CD14-positive monocyte (primary cell): ENCODE measurements at regions not wholly inside any gene's neighbourhood (a gene's known extent, or its start where the extent isn't known, plus 50 kb on each side); places are given as distances from the start of the nearest gene placed in this dataset.

Experiments used
- DNase-seq, 3 donors: peaks; one replicate each; pipeline ENCODE4 v3.0.0-alpha.2; 2011 to 2022
- H2AFZ ChIP-seq: 2 replicates; pipeline ENCODE4 v1.6.0; 2012; ENCODE audit warnings: mild to moderate bottlenecking, low read depth, low read length, inconsistent platforms; ENCODE audit not compliant: insufficient read depth, poor library complexity, severe bottlenecking
- H3K27ac ChIP-seq, 2 donors: 1 replicate in 1 of 2; 2 replicates in 1 of 2; pipeline ENCODE4 v1.5.1; 2012 to 2013; ENCODE audit warnings: low read length in 2 of 2, control low read depth in 1 of 2, inconsistent platforms in 1 of 2, low read depth in 1 of 2, mild to moderate bottlenecking in 1 of 2
- H3K27me3 ChIP-seq, 2 donors: one replicate each; pipeline versions ENCODE4 v1.6.0 to v1.6.1; 2011 to 2013; ENCODE audit warnings: low read length in 2 of 2; ENCODE audit not compliant: control insufficient read depth in 2 of 2, insufficient read depth in 2 of 2
- H3K36me3 ChIP-seq, 2 donors: replicated peaks in 1 of 2; 1 replicate in 1 of 2; 2 replicates in 1 of 2; pipeline versions ENCODE4 v1.5.1 to v1.6.1; 2012 to 2013; ENCODE audit warnings: low read length in 2 of 2, control low read depth in 1 of 2, inconsistent platforms in 1 of 2, mild to moderate bottlenecking in 1 of 2; ENCODE audit not compliant: insufficient read depth in 2 of 2, control insufficient read depth in 1 of 2
- H3K4me1 ChIP-seq, 2 donors: 1 replicate in 1 of 2; 2 replicates in 1 of 2; pipeline versions ENCODE4 v1.5.1 to v1.6.1; 2012 to 2013; ENCODE audit warnings: low read length in 2 of 2, control low read depth in 1 of 2, inconsistent platforms in 1 of 2, mild to moderate bottlenecking in 1 of 2, moderate library complexity in 1 of 2; ENCODE audit not compliant: insufficient read depth in 2 of 2, control insufficient read depth in 1 of 2
- H3K4me2 ChIP-seq: replicated peaks from 2 replicates; pipeline ENCODE3; 2012; ENCODE audit warnings: low read length, moderate library complexity, mild to moderate bottlenecking; ENCODE audit not compliant: poor library complexity, severe bottlenecking; ENCODE audit errors: extremely low read depth
- H3K4me3 ChIP-seq, 3 experiments: fragments of 200-600 bp in 1 of 3; sonication (generic) in 1 of 3; replicated peaks in 1 of 3; 1 replicate in 2 of 3; 2 replicates in 1 of 3; pipeline ENCODE4 v1.5.1; 2011 to 2013; ENCODE audit warnings: low read length in 3 of 3, mild to moderate bottlenecking in 3 of 3, control low read depth in 2 of 3, low read depth in 2 of 3, inconsistent platforms in 1 of 3, moderate library complexity in 1 of 3
- H3K79me2 ChIP-seq: 2 replicates; pipeline ENCODE4 v1.6.0; 2012; ENCODE audit warnings: mild to moderate bottlenecking, control low read depth, inconsistent platforms, low read length, moderate library complexity; ENCODE audit not compliant: insufficient read depth
- H3K9ac ChIP-seq: 2 replicates; pipeline ENCODE4 v1.6.0; 2017; ENCODE audit warnings: low read length, mild to moderate bottlenecking; ENCODE audit not compliant: insufficient read depth, poor library complexity, severe bottlenecking
- H3K9me3 ChIP-seq, 2 donors: replicated peaks in 1 of 2; 1 replicate in 1 of 2; 2 replicates in 1 of 2; pipeline versions ENCODE4 v1.5.1 to v1.6.1; 2012 to 2013; ENCODE audit warnings: low read length in 2 of 2, control low read depth in 1 of 2; ENCODE audit not compliant: control insufficient read depth in 1 of 2, insufficient read depth in 1 of 2
- H4K20me1 ChIP-seq: 2 replicates; pipeline ENCODE4 v1.6.0; 2012; ENCODE audit warnings: mild to moderate bottlenecking, low read length, control low read depth, moderate library complexity; ENCODE audit not compliant: insufficient read depth
- H3K27ac Mint-ChIP-seq, 7 donors: one replicate each; pipeline ENCODE4 v1.8.0; 2020; ENCODE audit warnings: mild to moderate bottlenecking in 7 of 7, mixed read lengths in 7 of 7, moderate library complexity in 6 of 7, inconsistent platforms in 2 of 7
- H3K27me3 Mint-ChIP-seq, 3 donors: one replicate each; pipeline ENCODE4 v1.8.0; 2021 to 2022; ENCODE audit warnings: low read depth in 3 of 3, mild to moderate bottlenecking in 3 of 3, mixed read lengths in 3 of 3, moderate library complexity in 3 of 3, inconsistent platforms in 1 of 3
- H3K36me3 Mint-ChIP-seq, 2 donors: one replicate each; pipeline ENCODE4 v1.8.0; 2020; ENCODE audit warnings: mixed read lengths in 2 of 2, inconsistent platforms in 1 of 2, mild to moderate bottlenecking in 1 of 2
- H3K4me1 Mint-ChIP-seq: one replicate; pipeline ENCODE4 v1.8.0; 2020; ENCODE audit warnings: mild to moderate bottlenecking, mixed read lengths
- H3K4me3 Mint-ChIP-seq, 2 donors: one replicate each; pipeline ENCODE4 v1.8.0; 2020; ENCODE audit warnings: mild to moderate bottlenecking in 2 of 2, mixed read lengths in 2 of 2, moderate library complexity in 1 of 2
- H3K9me3 Mint-ChIP-seq, 7 donors: one replicate each; pipeline ENCODE4 v1.8.0; 2020 to 2022; ENCODE audit warnings: mixed read lengths in 7 of 7, mild to moderate bottlenecking in 6 of 7, moderate library complexity in 6 of 7, inconsistent platforms in 2 of 7
- CTCF ChIP-seq: fragments of 200-600 bp; IDR thresholded peaks from one replicate; pipeline ENCODE4 v1.8.0; 2022; ENCODE audit warnings: antibody characterized with exemption, mild to moderate bottlenecking
- WGBS: methylation state at CpG from one replicate; pipeline ENCODE4 v1.1.5; 2013; ENCODE audit warnings: missing lambda C conversion rate; ENCODE audit not compliant: insufficient coverage; 5-methylcytosine and 5-hydroxymethylcytosine counted together
- intact Hi-C, 2 donors: fragments of 100-400 bp; cut with micrococcal nuclease; formaldehyde crosslinking; loops; one replicate each; pipeline versions ENCODE4 v1.15.0 to v1.15.1; 2023

GRCh38 chr1:238252033-238252802 lies 361.5 kb upstream of the ZP4 start:
- peak; percentile 60 for TF ChIP-seq CTCF
- no peak overlapping the region for H3K4me3 ChIP-seq
- no peaks in the 10 kb centered on the region for H3K79me2 ChIP-seq
- no peak overlapping the region for H3K4me3 Mint-ChIP-seq
- peaks cover 0 to 3% (median 0%) of the 10 kb centered on the region in 7 donors for H3K9me3 Mint-ChIP-seq
- H3K9ac ChIP-seq, result no peak overlapping the region
- no peaks in the 10 kb centered on the region for H3K36me3 Mint-ChIP-seq
- H3K27me3 Mint-ChIP-seq, result peaks cover 0 to 3% (median 1%) of the 10 kb centered on the region in 3 donors
- H3K36me3 ChIP-seq, result no peaks in the 10 kb centered on the region
- H3K4me1 Mint-ChIP-seq, result peaks cover 8% of the 10 kb centered on the region
- H3K27ac Mint-ChIP-seq, result no peak overlapping the region
- 65% methylated on average over 9 of the region's 15 CpGs for WGBS
- intact Hi-C loops, result no loop called here
- H3K9me3 ChIP-seq, result no peaks in the 10 kb centered on the region
- DNase-seq, result peak in 2 of 3 donors; percentile 0 to 15
- H2AFZ ChIP-seq, result no peak overlapping the region
- H3K27me3 ChIP-seq, result no peaks in the 10 kb centered on the region
- no peaks in the 10 kb centered on the region for H4K20me1 ChIP-seq
- no peak overlapping the region for H3K4me2 ChIP-seq
- no peak overlapping the region for H3K27ac ChIP-seq
- no peaks in the 10 kb centered on the region for H3K4me1 ChIP-seq

GRCh38 chr1:238248356-238248755 lies 357.6 kb upstream of the ZP4 start:
- H3K79me2 ChIP-seq, result no peaks in the 10 kb centered on the region
- H3K9me3 ChIP-seq, result no peaks in the 10 kb centered on the region
- H3K9ac ChIP-seq, result no peak overlapping the region
- peaks cover 0 to 3% (median under 1%) of the 10 kb centered on the region in 7 donors for H3K9me3 Mint-ChIP-seq
- no peak overlapping the region for H2AFZ ChIP-seq
- H3K27me3 ChIP-seq, result no peaks in the 10 kb centered on the region
- no peak overlapping the region for H3K4me2 ChIP-seq
- TF ChIP-seq CTCF, result no peak
- H3K4me3 ChIP-seq, result no peak overlapping the region
- H3K4me1 Mint-ChIP-seq, result peaks cover 8% of the 10 kb centered on the region
- H3K4me1 ChIP-seq, result no peaks in the 10 kb centered on the region
- 0% methylated on average over 3 of the region's 3 CpGs for WGBS
- H3K36me3 Mint-ChIP-seq, result no peaks in the 10 kb centered on the region
- no peaks in the 10 kb centered on the region for H4K20me1 ChIP-seq
- H3K27ac ChIP-seq, result no peak overlapping the region
- DNase-seq, result no peak
- H3K27ac Mint-ChIP-seq, result peak overlapping the region in 1 of 7 donors; percentile 1
- intact Hi-C loops, result no loop called here
- no peaks in the 10 kb centered on the region for H3K36me3 ChIP-seq
- H3K4me3 Mint-ChIP-seq, result peak overlapping the region in 1 of 2 donors; percentile 21
- H3K27me3 Mint-ChIP-seq, result peaks cover 0 to 3% (median 1%) of the 10 kb centered on the region in 3 donors
